HCT116 (cell line): ENCODE measurements at regions not wholly inside any gene's neighbourhood (a gene's known extent, or its start where the extent isn't known, plus 50 kb on each side); places are given as distances from the start of the nearest gene placed in this dataset.

ENCODE experiments used
- ATAC-seq: fragments of 200-7000 bp; cut with Tn5 transposase; 2 replicates; pipeline ENCODE4 v1.9.1; 2020; ENCODE audit warnings: mild to moderate bottlenecking, moderate library complexity
- BruUV-seq: library from RNA; stranded (reverse); fragments of 400-500 nt; replicated peaks from 2 replicates; lab custom pipeline; 2021; lab: Mats Ljungman, UMichigan
- CTCF ChIA-PET: fragments of 300-600 bp; sonication (Branson Sonifier 250); formaldehyde crosslinking; loops from one replicate; lab custom pipeline; 2021; ENCODE audit warnings: antibody characterized with exemption; lab: Charles Lee
- POLR2A ChIA-PET: fragments of 300-600, 350-600 bp; sonication (Branson Sonifier 250); formaldehyde crosslinking; loops from one replicate; lab custom pipeline; 2021; ENCODE audit warnings: antibody characterized with exemption; lab: Charles Lee
- RAD21 ChIA-PET, 2 experiments: fragments of 300-600 bp; sonication (Branson Sonifier 250); formaldehyde crosslinking; loops; one replicate each; lab custom pipeline; 2023; ENCODE audit warnings: low total read pairs in 2 of 2; ENCODE audit not compliant: uncharacterized antibody in 2 of 2, unreplicated experiment in 2 of 2, low non-redundant PET in 1 of 2; lab: Charles Lee
- DNase-seq: peaks from one replicate; pipeline ENCODE4 v3.0.0-alpha.2; 2010; ENCODE audit warnings: low read depth, low spot score
- H2AFZ ChIP-seq: fragments of 200-600 bp; shearing (Covaris generic), sonication (generic); 2 replicates; pipeline ENCODE4 v1.6.1; 2017; ENCODE audit warnings: low read depth, mixed run types, mixed read lengths, antibody characterized with exemption, low read length; ENCODE audit not compliant: poor library complexity, severe bottlenecking
- H3K27ac ChIP-seq: 2 replicates; pipeline ENCODE4 v1.5.1; 2012; ENCODE audit warnings: low read depth, low read length
- H3K27me3 ChIP-seq: fragments of 200-600 bp; sonication (generic); 2 replicates; pipeline ENCODE4 v1.6.1; 2016; ENCODE audit warnings: mixed run types, low read length, mixed read lengths; ENCODE audit not compliant: insufficient read depth
- H3K36me3 ChIP-seq, 2 experiments: fragments of 200-500 bp in 1 of 2; fragments of 200-600 bp in 1 of 2; sonication (Bioruptor generic) in 1 of 2; sonication (generic) in 1 of 2; 2 replicates each; pipeline versions ENCODE4 v1.5.1 to v1.6.1; 2014 to 2016; ENCODE audit warnings: low read length in 2 of 2, inconsistent platforms in 1 of 2, mixed read lengths in 1 of 2, mixed run types in 1 of 2; ENCODE audit not compliant: insufficient read depth in 2 of 2, control insufficient read depth in 1 of 2
- H3K4me1 ChIP-seq, 2 experiments: fragments of 200-600 bp in 1 of 2; sonication (generic) in 1 of 2; 2 replicates each; pipeline versions ENCODE4 v1.5.1 to v1.6.1; 2012 to 2017; ENCODE audit warnings: low read length in 2 of 2, inconsistent platforms in 1 of 2, mild to moderate bottlenecking in 1 of 2, mixed read lengths in 1 of 2, mixed run types in 1 of 2, moderate library complexity in 1 of 2; ENCODE audit not compliant: insufficient read depth in 2 of 2, control insufficient read depth in 1 of 2
- H3K4me2 ChIP-seq: fragments of 200-600 bp; sonication (generic); 2 replicates; pipeline ENCODE4 v1.6.1; 2017; ENCODE audit warnings: mixed run types, low read length, mixed read lengths
- H3K4me3 ChIP-seq, 2 experiments: fragments of 200-600 bp in 1 of 2; sonication (generic) in 1 of 2; replicated peaks in 1 of 2; 2 replicates each; pipeline ENCODE4 v1.5.1; 2011 to 2016; ENCODE audit warnings: low read length in 2 of 2, control low read depth in 1 of 2, low read depth in 1 of 2, mild to moderate bottlenecking in 1 of 2, mixed read lengths in 1 of 2, mixed run types in 1 of 2
- H3K79me2 ChIP-seq: fragments of 200-600 bp; sonication (generic); 2 replicates; pipeline ENCODE4 v1.6.1; 2017; ENCODE audit warnings: mild to moderate bottlenecking, mixed run types, low read length, moderate library complexity, mixed read lengths; ENCODE audit not compliant: insufficient read depth
- H3K9ac ChIP-seq: fragments of 200-600 bp; sonication (generic); 2 replicates; pipeline ENCODE4 v1.6.1; 2016; ENCODE audit warnings: low read length, mixed read lengths
- H3K9me2 ChIP-seq: fragments of 200-600 bp; sonication (generic), shearing (Covaris generic); 2 replicates; pipeline ENCODE4 v1.6.1; 2017; ENCODE audit warnings: mixed run types, mild to moderate bottlenecking, moderate library complexity; ENCODE audit not compliant: insufficient read depth
- H3K9me3 ChIP-seq, 2 experiments: fragments of 200-500 bp in 1 of 2; fragments of 200-600 bp in 1 of 2; sonication (Bioruptor generic) in 1 of 2; sonication (generic) in 1 of 2; 2 replicates each; pipeline ENCODE4 v1.6.1; 2014 to 2017; ENCODE audit warnings: low read length in 2 of 2, mixed read lengths in 2 of 2, inconsistent platforms in 1 of 2, low read depth in 1 of 2, mild to moderate bottlenecking in 1 of 2, mixed run types in 1 of 2, moderate library complexity in 1 of 2; ENCODE audit not compliant: control insufficient read depth in 1 of 2, insufficient read depth in 1 of 2
- H4K20me1 ChIP-seq: fragments of 200-600 bp; sonication (generic), shearing (Covaris generic); 2 replicates; pipeline ENCODE4 v1.6.1; 2017; ENCODE audit warnings: mixed run types, mild to moderate bottlenecking, moderate library complexity; ENCODE audit not compliant: insufficient read depth
- CBX3 ChIP-seq: IDR thresholded peaks from 2 replicates; pipeline ENCODE4 v1.6.1; 2012; ENCODE audit warnings: low read depth
- CEBPB ChIP-seq: IDR thresholded peaks from 2 replicates; pipeline ENCODE4 v1.6.1; 2012; ENCODE audit warnings: low read depth
- EGR1 ChIP-seq: IDR thresholded peaks from 2 replicates; pipeline ENCODE4 v1.6.1; 2012; ENCODE audit warnings: low read depth
- ELF1 ChIP-seq: IDR thresholded peaks from 2 replicates; pipeline ENCODE4 v1.6.1; 2012; ENCODE audit warnings: low read depth, borderline replicate concordance
- EZH2phosphoT487 ChIP-seq: fragments of 200-600 bp; IDR thresholded peaks from 2 replicates; pipeline ENCODE4 v1.6.1; 2018; ENCODE audit warnings: antibody characterized with exemption, borderline replicate concordance
- FOSL1 ChIP-seq: IDR thresholded peaks from 2 replicates; pipeline ENCODE4 v1.6.1; 2012; ENCODE audit warnings: low read depth
- JUND ChIP-seq: IDR thresholded peaks from 2 replicates; pipeline ENCODE4 v1.6.1; 2012
- POLR2A ChIP-seq: IDR thresholded peaks from 2 replicates; pipeline ENCODE4 v1.7.0; 2011; ENCODE audit warnings: borderline replicate concordance; ENCODE audit not compliant: insufficient read depth, insufficient read length; ENCODE audit errors: extremely low read depth
- POLR2AphosphoS5 ChIP-seq: IDR thresholded peaks from 2 replicates; pipeline ENCODE4 v1.6.1; 2011; ENCODE audit warnings: mild to moderate bottlenecking, low read depth, low read length, moderate library complexity
- SRF ChIP-seq: IDR thresholded peaks from 2 replicates; pipeline ENCODE4 v1.6.1; 2012; ENCODE audit warnings: low read depth
- TCF7L2 ChIP-seq: IDR thresholded peaks from 2 replicates; pipeline ENCODE4 v1.7.0; 2011; ENCODE audit warnings: borderline replicate concordance, inconsistent platforms; ENCODE audit not compliant: insufficient read depth, insufficient read length; ENCODE audit errors: extremely low read depth
- YY1 ChIP-seq: IDR thresholded peaks from 2 replicates; pipeline ENCODE4 v1.6.1; 2011; ENCODE audit warnings: low read length, low read depth, moderate library complexity, mild to moderate bottlenecking; ENCODE audit not compliant: insufficient replicate concordance; ENCODE audit errors: extremely low read depth
- ZFX ChIP-seq: fragments of 450-650 bp; IDR thresholded peaks from 2 replicates; pipeline ENCODE4 v1.6.1; 2017
- intact Hi-C: fragments of 100-400 bp; cut with micrococcal nuclease; formaldehyde crosslinking; loops from 2 replicates; pipeline ENCODE4 v1.10.0; 2022
- TF ChIP-seq, protein P1 (sequence below): IDR thresholded peaks from 2 replicates; pipeline ENCODE4 v1.6.1; 2011; ENCODE audit warnings: mild to moderate bottlenecking, low read length, moderate library complexity; ENCODE audit not compliant: insufficient replicate concordance; ENCODE audit errors: extremely low read depth
- TF ChIP-seq, protein P2 (sequence below): IDR thresholded peaks from 2 replicates; pipeline ENCODE4 v1.6.1; 2012
- TF ChIP-seq, protein P3 (sequence below), 3 experiments: fragments of 200-600 bp in 1 of 3; sonication (generic) in 1 of 3; IDR thresholded peaks in 2 of 3; conservative IDR thresholded peaks in 1 of 3; 2 replicates each; pipeline ENCODE4 v1.5.1; 2012 to 2017; ENCODE audit warnings: low read depth in 2 of 3, low read length in 2 of 3, antibody characterized with exemption in 1 of 3, borderline replicate concordance in 1 of 3, control low read depth in 1 of 3, mild to moderate bottlenecking in 1 of 3, mixed read lengths in 1 of 3, mixed run types in 1 of 3, moderate library complexity in 1 of 3; ENCODE audit not compliant: insufficient read depth in 1 of 3

DNA sequence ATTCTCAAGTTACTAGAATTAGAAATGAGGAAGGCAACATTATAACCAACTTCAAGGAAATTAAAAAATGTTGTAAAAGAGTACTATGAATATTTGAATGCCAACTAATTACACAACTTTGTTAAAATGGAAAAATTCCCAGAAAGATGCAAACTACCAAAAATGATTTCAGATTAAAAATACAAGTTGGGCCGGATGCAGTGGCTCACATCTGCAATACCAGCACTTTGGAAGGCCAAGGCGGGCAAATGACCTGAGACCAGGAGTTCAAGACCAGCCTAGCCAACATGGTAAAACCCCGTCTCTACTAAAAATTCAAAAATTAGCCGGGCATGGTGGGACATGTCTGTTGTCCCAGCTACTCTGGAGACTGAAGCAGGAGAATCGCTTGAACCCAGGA lies 874.2 kb upstream of the GJE1 start:
- no peaks in the 10 kb centered on the region for H3K79me2 ChIP-seq
- H3K4me2 ChIP-seq: no peak overlapping the region
- no peak overlapping the region for H3K4me3 ChIP-seq
- H3K9me2 ChIP-seq: no peaks in the 10 kb centered on the region
- intact Hi-C loops: no loop called here
- H3K9me3 ChIP-seq: no peaks in the 10 kb centered on the region
- H3K27me3 ChIP-seq: no peaks in the 10 kb centered on the region
- no peak overlapping the region for H3K9ac ChIP-seq
- TF ChIP-seq JUND: no peak
- ChIA-PET POLR2A (no interaction called here), RAD21 (no interaction called here), CTCF (no interaction called here)
- H3K36me3 ChIP-seq: no peaks in the 10 kb centered on the region
- H3K4me1 ChIP-seq: no peaks in the 10 kb centered on the region
- no peak overlapping the region for H2AFZ ChIP-seq
- H3K27ac ChIP-seq: no peak overlapping the region
- ATAC-seq (no peak), DNase-seq (no peak)
- no TSS peak for BruUV-seq
- H4K20me1 ChIP-seq: no peaks in the 10 kb centered on the region

DNA sequence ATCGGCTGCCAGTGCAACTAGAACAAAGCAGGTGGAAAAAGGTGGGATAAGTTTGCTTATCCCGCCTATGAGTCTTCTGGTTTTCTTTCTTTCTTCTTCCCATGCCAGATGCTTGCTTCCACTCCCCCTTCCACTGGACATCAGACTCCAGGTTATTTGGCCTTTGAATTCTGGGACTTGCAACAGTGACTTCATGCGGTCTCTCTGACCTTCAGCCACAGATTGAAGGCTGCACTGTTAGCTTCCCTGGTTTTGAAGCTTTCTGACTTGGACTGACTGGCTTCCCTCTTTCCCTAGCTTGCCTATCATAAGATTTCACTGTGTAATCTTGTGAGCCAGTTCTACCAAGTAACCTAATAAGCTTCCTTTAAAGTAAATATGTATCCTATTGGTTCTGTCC lies 878.4 kb upstream of the GJE1 start:
- no peaks in the 10 kb centered on the region for H3K36me3 ChIP-seq
- H3K9me3 ChIP-seq: no peaks in the 10 kb centered on the region
- H3K4me1 ChIP-seq: no peaks in the 10 kb centered on the region
- H3K9ac ChIP-seq: no peak overlapping the region
- no peak overlapping the region for H3K4me2 ChIP-seq
- RAD21 ChIA-PET: no interaction called here
- H4K20me1 ChIP-seq: no peaks in the 10 kb centered on the region
- H3K79me2 ChIP-seq: no peaks in the 10 kb centered on the region
- no peaks in the 10 kb centered on the region for H3K9me2 ChIP-seq
- no peaks in the 10 kb centered on the region for H3K27me3 ChIP-seq
- BruUV-seq: no TSS peak
- TF ChIP-seq, protein P1, sequence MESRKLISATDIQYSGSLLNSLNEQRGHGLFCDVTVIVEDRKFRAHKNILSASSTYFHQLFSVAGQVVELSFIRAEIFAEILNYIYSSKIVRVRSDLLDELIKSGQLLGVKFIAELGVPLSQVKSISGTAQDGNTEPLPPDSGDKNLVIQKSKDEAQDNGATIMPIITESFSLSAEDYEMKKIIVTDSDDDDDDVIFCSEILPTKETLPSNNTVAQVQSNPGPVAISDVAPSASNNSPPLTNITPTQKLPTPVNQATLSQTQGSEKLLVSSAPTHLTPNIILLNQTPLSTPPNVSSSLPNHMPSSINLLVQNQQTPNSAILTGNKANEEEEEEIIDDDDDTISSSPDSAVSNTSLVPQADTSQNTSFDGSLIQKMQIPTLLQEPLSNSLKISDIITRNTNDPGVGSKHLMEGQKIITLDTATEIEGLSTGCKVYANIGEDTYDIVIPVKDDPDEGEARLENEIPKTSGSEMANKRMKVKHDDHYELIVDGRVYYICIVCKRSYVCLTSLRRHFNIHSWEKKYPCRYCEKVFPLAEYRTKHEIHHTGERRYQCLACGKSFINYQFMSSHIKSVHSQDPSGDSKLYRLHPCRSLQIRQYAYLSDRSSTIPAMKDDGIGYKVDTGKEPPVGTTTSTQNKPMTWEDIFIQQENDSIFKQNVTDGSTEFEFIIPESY: no peak
- no peak for TF ChIP-seq YY1
- TF ChIP-seq FOSL1: no peak
- no peak for TF ChIP-seq ELF1
- no peak for TF ChIP-seq CBX3
- TF ChIP-seq EZH2phosphoT487: no peak
- TF ChIP-seq, protein P2, sequence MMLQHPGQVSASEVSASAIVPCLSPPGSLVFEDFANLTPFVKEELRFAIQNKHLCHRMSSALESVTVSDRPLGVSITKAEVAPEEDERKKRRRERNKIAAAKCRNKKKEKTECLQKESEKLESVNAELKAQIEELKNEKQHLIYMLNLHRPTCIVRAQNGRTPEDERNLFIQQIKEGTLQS: no peak
- no peak for TF ChIP-seq POLR2AphosphoS5
- no peak for TF ChIP-seq CEBPB
- TF ChIP-seq EGR1: no peak
- no peak for TF ChIP-seq SRF
- no peak for TF ChIP-seq TCF7L2
- no peak for TF ChIP-seq JUND
- TF ChIP-seq POLR2A: no peak
- TF ChIP-seq, protein P3, sequence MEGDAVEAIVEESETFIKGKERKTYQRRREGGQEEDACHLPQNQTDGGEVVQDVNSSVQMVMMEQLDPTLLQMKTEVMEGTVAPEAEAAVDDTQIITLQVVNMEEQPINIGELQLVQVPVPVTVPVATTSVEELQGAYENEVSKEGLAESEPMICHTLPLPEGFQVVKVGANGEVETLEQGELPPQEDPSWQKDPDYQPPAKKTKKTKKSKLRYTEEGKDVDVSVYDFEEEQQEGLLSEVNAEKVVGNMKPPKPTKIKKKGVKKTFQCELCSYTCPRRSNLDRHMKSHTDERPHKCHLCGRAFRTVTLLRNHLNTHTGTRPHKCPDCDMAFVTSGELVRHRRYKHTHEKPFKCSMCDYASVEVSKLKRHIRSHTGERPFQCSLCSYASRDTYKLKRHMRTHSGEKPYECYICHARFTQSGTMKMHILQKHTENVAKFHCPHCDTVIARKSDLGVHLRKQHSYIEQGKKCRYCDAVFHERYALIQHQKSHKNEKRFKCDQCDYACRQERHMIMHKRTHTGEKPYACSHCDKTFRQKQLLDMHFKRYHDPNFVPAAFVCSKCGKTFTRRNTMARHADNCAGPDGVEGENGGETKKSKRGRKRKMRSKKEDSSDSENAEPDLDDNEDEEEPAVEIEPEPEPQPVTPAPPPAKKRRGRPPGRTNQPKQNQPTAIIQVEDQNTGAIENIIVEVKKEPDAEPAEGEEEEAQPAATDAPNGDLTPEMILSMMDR (IDR thresholded peaks at IDR 0.05 in 2 of 3, conservative IDR thresholded peaks at IDR 0.05 in 1 of 3; ENCODE audit: borderline replicate concordance in 1 of 3, insufficient read depth in 1 of 3, low read depth in 2 of 3, low read length in 2 of 3): no peak
- TF ChIP-seq ZFX: no peak
- TF ChIP-seq, all 23 proteins: peak for 0
- no peak for ATAC-seq
- H2AFZ ChIP-seq: no peak overlapping the region
- POLR2A ChIA-PET: no interaction called here
- no peak overlapping the region for H3K27ac ChIP-seq
- CTCF ChIA-PET: no interaction called here
- DNase-seq: no peak
- intact Hi-C loops: no loop called here
- no peak overlapping the region for H3K4me3 ChIP-seq
